HL-60 (cell line): ENCODE measurements at regions not wholly inside any gene's neighbourhood (a gene's known extent, or its start where the extent isn't known, plus 50 kb on each side); places are given as distances from the start of the nearest gene placed in this dataset.

ENCODE experiments used
- POLR2AphosphoS5 ChIP-seq: IDR thresholded peaks from 2 replicates; pipeline ENCODE4 v1.6.1; 2012; ENCODE audit warnings: low read depth
- TF ChIP-seq, protein P1 (sequence below): IDR thresholded peaks from one replicate; pipeline ENCODE4 v1.5.1; 2011; ENCODE audit warnings: low read length, control low read depth, inconsistent platforms; ENCODE audit not compliant: insufficient read depth

DNA sequence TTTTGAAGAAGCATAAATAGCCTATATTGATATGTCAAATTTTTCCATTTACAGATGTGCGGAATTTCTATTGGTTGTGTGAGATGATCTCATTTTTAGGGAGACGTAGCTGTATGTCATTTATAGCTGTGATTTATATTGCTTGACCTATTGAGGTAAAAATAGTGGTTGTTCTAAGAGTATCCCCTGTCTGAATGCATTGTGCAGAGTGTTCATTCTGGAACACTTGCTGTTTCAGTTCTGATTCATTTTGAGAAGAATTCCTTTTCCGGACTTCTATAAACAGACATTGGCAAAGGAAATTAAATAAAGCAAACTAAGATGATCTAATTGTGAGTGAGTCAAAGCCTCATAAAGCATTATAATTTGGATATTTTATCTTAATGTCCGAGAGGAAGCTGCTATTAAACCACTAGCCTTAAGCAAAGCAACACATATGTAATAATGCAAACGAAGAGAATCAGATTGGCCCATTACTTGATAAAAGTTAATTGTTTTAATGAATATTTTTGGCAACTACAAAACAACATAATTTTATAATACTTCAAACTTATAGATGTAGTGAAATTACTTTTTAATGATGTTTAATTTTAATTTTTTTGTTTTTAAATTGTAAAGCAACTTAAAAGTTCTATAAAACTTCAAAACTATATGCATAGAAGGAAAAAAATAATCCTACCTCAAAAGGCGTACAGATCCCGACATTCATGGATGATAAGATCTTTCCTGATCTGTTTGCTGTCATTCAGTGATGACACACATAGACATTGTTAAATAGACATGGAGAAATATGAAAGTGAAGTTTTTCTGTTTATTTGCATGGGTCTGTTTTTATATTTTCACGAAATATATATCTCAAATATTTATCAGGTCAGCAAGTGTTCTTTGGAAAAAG lies 942.6 kb upstream of the SLC10A2 start:
- TF ChIP-seq, protein P1, sequence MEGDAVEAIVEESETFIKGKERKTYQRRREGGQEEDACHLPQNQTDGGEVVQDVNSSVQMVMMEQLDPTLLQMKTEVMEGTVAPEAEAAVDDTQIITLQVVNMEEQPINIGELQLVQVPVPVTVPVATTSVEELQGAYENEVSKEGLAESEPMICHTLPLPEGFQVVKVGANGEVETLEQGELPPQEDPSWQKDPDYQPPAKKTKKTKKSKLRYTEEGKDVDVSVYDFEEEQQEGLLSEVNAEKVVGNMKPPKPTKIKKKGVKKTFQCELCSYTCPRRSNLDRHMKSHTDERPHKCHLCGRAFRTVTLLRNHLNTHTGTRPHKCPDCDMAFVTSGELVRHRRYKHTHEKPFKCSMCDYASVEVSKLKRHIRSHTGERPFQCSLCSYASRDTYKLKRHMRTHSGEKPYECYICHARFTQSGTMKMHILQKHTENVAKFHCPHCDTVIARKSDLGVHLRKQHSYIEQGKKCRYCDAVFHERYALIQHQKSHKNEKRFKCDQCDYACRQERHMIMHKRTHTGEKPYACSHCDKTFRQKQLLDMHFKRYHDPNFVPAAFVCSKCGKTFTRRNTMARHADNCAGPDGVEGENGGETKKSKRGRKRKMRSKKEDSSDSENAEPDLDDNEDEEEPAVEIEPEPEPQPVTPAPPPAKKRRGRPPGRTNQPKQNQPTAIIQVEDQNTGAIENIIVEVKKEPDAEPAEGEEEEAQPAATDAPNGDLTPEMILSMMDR, result no peak
- no peak for TF ChIP-seq POLR2AphosphoS5
